ENCODE measurements at regions not wholly inside any gene's neighbourhood (a gene's known extent, or its start where the extent isn't known, plus 50 kb on each side); places are given as distances from the start of the nearest gene placed in this dataset.
"Not testable (repeated sequence)": the region's sequence is repeated elsewhere in the genome, so short reads cannot be mapped to it uniquely, and the experiment has no call there.

DNA sequence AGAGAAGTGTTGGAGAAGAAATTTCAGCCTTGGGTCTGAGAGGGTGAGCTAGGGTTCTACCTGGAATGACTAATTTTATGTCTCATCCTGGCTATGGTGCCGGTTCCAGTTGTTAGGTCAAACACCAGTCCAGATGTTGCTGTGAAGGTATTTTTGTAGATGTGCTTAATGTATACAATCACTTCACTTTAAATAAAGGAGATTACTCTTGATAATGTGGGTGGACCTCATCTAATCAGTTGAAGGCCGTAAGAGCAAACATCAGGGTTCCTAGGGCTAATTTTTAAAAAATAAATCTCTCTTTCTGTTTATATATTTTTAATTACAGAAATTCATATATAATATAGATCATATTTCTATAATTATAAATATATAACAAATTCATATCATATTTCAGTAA, 90.5 kb upstream of the GDNF start:
- no peaks in the 10 kb centered on the region for H3K9me3 ChIP-seq (ENCODE audit: low read length)
- H3K36me3 ChIP-seq (ENCODE audit: insufficient read depth, low read length), result no peaks in the 10 kb centered on the region
- H3K27ac ChIP-seq (ENCODE audit: low read depth, low read length), result no peak overlapping the region
- H3K9ac ChIP-seq (ENCODE audit: low read length), result no peak overlapping the region
- H3K4me3 ChIP-seq (ENCODE audit: low read depth in 1 of 2, low read length in 2 of 2), result no peak overlapping the region
- no peaks in the 10 kb centered on the region for H3K4me1 ChIP-seq (ENCODE audit: insufficient read depth, low read length)
- no peaks in the 10 kb centered on the region for H3K27me3 ChIP-seq (ENCODE audit: control insufficient read depth in 1 of 2, insufficient read depth in 2 of 2, low read length in 2 of 2)

DNA sequence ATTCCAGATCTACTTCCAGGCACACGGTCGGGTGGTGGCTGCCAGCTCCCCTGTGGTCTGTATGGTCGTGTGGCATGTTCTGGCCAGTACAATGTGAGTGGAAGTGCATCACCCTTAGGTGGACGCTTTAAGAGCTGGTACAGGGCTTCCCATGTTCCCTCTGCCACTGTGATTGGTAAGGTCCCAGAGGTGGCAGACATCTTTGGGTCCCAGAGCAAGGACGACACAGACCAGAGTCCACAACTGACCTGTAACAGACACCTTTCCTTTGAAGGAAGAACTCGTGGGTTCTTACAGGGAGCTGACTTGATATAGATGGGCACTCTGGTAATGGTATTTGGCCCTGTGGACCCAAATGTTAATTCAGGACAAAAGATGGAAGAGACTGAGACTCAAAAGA, 90.0 kb upstream of the GDNF start:
- H3K27ac ChIP-seq (ENCODE audit: low read depth, low read length), result no peak overlapping the region
- no peaks in the 10 kb centered on the region for H3K9me3 ChIP-seq (ENCODE audit: low read length)
- H3K36me3 ChIP-seq (ENCODE audit: insufficient read depth, low read length), result no peaks in the 10 kb centered on the region
- no peak overlapping the region for H3K4me3 ChIP-seq (ENCODE audit: low read depth in 1 of 2, low read length in 2 of 2)
- H3K9ac ChIP-seq (ENCODE audit: low read length), result no peak overlapping the region
- H3K27me3 ChIP-seq (ENCODE audit: control insufficient read depth in 1 of 2, insufficient read depth in 2 of 2, low read length in 2 of 2), result no peaks in the 10 kb centered on the region
- H3K4me1 ChIP-seq (ENCODE audit: insufficient read depth, low read length), result no peaks in the 10 kb centered on the region

DNA sequence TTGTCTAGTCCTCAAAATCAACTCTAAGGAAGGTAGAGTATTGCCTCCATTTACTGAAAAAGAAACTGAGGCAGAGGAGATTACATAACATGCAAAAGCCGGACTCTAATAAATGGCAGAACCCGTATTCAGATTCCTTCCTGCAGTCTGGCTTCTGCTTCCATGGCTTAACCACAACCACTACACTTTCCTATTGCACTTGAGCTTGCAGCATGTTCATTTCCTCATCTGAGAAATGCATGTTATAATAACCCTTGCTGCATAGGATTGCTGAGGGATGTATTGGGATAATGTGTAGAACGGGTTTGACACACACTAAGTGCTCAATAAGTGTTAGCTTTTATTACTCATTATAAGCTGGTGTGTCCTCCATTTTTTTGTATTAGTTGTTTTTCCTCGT, 87.9 kb upstream of the GDNF start:
- H3K4me1 ChIP-seq (ENCODE audit: insufficient read depth, low read length); H3K4me3 ChIP-seq (ENCODE audit: low read depth in 1 of 2, low read length in 2 of 2); H3K27ac ChIP-seq (ENCODE audit: low read depth, low read length); H3K9me3 ChIP-seq (ENCODE audit: low read length); H3K9ac ChIP-seq (ENCODE audit: low read length); H3K36me3 ChIP-seq (ENCODE audit: insufficient read depth, low read length); H3K27me3 ChIP-seq (ENCODE audit: control insufficient read depth in 1 of 2, insufficient read depth in 2 of 2, low read length in 2 of 2): not testable (repeated sequence)

DNA sequence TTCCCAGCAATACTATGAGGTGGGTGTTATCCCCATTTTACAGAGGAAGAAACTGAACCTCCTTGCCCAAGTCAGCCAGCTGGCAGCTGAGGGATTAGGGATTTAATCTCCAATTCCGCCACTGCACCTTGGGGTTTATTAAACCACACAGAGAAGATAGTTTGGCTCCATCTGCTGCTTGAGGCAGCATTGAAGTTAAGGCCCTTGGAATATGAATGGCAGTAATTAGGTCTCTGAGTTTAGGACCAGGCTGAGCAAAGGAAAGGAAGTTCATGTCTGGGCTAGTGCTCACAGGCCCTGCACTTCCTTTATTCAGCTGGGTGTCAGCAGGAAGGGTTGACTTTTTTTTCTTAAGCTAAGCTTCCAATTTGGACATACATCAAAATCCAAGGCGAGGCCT, 86.9 kb upstream of the GDNF start:
- no peaks in the 10 kb centered on the region for H3K36me3 ChIP-seq (ENCODE audit: insufficient read depth, low read length)
- no peak overlapping the region for H3K27ac ChIP-seq (ENCODE audit: low read depth, low read length)
- no peaks in the 10 kb centered on the region for H3K9me3 ChIP-seq (ENCODE audit: low read length)
- H3K4me3 ChIP-seq (ENCODE audit: low read depth in 1 of 2, low read length in 2 of 2), result no peak overlapping the region
- H3K4me1 ChIP-seq (ENCODE audit: insufficient read depth, low read length), result no peaks in the 10 kb centered on the region
- H3K27me3 ChIP-seq (ENCODE audit: control insufficient read depth in 1 of 2, insufficient read depth in 2 of 2, low read length in 2 of 2), result no peaks in the 10 kb centered on the region
- H3K9ac ChIP-seq (ENCODE audit: low read length), result no peak overlapping the region

DNA sequence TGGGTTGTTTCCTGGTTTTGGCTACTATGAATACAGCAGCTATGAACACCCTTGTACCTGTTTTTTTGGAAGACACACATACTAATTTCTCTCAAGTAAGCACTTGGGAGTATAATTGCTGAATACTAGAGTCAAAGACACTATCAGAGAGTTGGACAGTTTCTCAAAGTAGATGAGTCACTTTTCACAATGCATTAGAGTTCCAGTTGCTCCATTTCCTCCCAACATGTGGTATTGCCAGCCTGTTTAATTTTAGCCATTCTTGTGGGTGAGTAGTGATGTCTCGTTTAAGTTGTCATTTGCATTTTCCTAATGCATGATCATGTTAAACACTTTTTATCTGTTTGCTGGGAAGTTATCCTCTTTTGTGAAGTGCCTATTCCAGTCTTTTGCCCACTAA, 81.6 kb upstream of the GDNF start:
- no peak overlapping the region for H3K27ac ChIP-seq (ENCODE audit: low read depth, low read length)
- H3K9ac ChIP-seq (ENCODE audit: low read length), result no peak overlapping the region
- no peaks in the 10 kb centered on the region for H3K9me3 ChIP-seq (ENCODE audit: low read length)
- no peaks in the 10 kb centered on the region for H3K36me3 ChIP-seq (ENCODE audit: insufficient read depth, low read length)
- H3K4me3 ChIP-seq (ENCODE audit: low read depth in 1 of 2, low read length in 2 of 2), result no peak overlapping the region
- H3K27me3 ChIP-seq (ENCODE audit: control insufficient read depth in 1 of 2, insufficient read depth in 2 of 2, low read length in 2 of 2), result no peaks in the 10 kb centered on the region
- H3K4me1 ChIP-seq (ENCODE audit: insufficient read depth, low read length), result peaks cover 11% of the 10 kb centered on the region

DNA sequence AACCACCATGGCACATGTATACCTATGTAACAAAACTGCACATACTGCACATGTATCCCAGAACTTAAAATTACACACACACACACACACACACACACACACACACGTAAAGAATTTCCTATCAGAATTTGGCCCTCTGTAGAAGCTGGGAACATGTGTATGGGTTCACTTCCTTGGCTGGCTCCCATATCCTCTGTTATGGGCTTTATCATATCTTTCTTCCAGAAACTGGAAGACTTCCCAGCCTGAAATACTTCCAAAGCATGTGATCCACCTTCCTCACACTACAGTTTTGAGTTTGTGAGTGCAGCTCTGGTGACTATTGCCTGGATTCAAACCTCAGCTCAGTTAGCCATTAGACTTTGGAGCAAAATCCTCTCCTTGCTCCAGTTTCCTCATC, 78.6 kb upstream of the GDNF start:
- Histone ChIP-seq H3K9ac (ENCODE audit: low read length) (no peak overlapping the region), H3K27me3 (ENCODE audit: control insufficient read depth in 1 of 2, insufficient read depth in 2 of 2, low read length in 2 of 2) (no peaks in the 10 kb centered on the region), H3K4me3 (ENCODE audit: low read depth in 1 of 2, low read length in 2 of 2) (no peak overlapping the region)

DNA sequence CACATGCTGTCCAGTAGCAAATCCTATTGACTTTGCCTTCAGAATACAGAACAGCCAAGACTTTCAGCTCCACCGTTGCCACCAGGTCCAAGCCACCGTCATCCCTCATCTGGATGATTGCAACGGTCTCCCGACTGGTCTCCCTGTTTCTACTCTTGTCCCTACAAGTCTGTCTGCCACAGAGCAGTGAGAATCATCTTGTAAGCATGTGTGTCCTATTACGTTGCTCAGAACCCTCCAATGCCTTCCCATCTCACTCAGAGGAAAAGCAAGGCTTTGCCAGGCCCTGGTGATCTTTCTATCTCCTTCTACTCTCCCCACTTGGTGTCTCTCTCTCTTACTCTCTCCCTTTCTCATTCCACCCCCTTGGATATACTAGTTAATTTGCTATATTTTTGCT, 76.7 kb upstream of the GDNF start:
- Histone ChIP-seq H3K4me3 (ENCODE audit: low read depth in 1 of 2, low read length in 2 of 2) (no peak overlapping the region), H3K36me3 (ENCODE audit: insufficient read depth, low read length) (no peaks in the 10 kb centered on the region), H3K4me1 (ENCODE audit: insufficient read depth, low read length) (peaks cover 11% of the 10 kb centered on the region), H3K27ac (ENCODE audit: low read depth, low read length) (no peak overlapping the region), H3K9me3 (ENCODE audit: low read length) (no peaks in the 10 kb centered on the region), H3K27me3 (ENCODE audit: control insufficient read depth in 1 of 2, insufficient read depth in 2 of 2, low read length in 2 of 2) (no peaks in the 10 kb centered on the region), H3K9ac (ENCODE audit: low read length) (no peak overlapping the region)

More for the DNA sequence above, 78.6 kb upstream of the GDNF start:
- Histone ChIP-seq H3K27ac (ENCODE audit: low read depth, low read length) (no peak overlapping the region), H3K4me1 (ENCODE audit: insufficient read depth, low read length) (peaks cover 11% of the 10 kb centered on the region), H3K36me3 (ENCODE audit: insufficient read depth, low read length) (no peaks in the 10 kb centered on the region), H3K9me3 (ENCODE audit: low read length) (no peaks in the 10 kb centered on the region)

DNA sequence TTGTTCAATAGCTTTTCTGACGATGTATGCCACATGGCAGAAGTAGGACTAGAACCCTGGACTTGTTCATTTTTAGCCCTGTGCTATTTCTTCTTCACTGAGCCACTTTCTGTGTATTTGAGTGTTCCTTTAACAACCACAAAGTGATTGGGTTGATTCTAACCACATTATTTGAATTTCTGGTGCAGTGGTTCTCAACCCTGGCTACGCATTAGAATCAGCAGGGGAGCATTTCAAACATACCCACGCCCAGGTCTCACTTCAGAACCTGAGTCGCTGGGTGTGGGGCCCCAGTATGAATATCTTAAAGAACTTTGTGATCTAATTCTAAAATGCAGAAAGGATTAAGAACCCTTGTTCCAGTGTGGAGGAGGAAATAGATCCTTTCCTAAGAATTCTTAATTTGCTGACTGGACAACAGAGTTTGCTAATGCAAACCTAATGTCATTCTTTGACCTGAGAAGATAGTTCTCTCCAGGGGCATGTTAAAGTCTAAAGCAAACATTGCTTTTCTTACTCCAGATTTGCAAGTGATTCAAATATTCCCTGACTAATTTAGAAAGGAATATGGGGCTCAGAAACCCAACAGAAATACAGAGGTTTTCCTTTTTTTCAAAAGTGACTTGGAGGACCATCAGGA, 75.4 kb upstream of the GDNF start:
- no peaks in the 10 kb centered on the region for H3K36me3 ChIP-seq (ENCODE audit: insufficient read depth, low read length)
- peaks cover 11% of the 10 kb centered on the region for H3K4me1 ChIP-seq (ENCODE audit: insufficient read depth, low read length)
- H3K27ac ChIP-seq (ENCODE audit: low read depth, low read length), result no peak overlapping the region
- no peak overlapping the region for H3K9ac ChIP-seq (ENCODE audit: low read length)
- H3K4me3 ChIP-seq (ENCODE audit: low read depth in 1 of 2, low read length in 2 of 2), result no peak overlapping the region
- H3K27me3 ChIP-seq (ENCODE audit: control insufficient read depth in 1 of 2, insufficient read depth in 2 of 2, low read length in 2 of 2), result no peaks in the 10 kb centered on the region
- no peaks in the 10 kb centered on the region for H3K9me3 ChIP-seq (ENCODE audit: low read length)

DNA sequence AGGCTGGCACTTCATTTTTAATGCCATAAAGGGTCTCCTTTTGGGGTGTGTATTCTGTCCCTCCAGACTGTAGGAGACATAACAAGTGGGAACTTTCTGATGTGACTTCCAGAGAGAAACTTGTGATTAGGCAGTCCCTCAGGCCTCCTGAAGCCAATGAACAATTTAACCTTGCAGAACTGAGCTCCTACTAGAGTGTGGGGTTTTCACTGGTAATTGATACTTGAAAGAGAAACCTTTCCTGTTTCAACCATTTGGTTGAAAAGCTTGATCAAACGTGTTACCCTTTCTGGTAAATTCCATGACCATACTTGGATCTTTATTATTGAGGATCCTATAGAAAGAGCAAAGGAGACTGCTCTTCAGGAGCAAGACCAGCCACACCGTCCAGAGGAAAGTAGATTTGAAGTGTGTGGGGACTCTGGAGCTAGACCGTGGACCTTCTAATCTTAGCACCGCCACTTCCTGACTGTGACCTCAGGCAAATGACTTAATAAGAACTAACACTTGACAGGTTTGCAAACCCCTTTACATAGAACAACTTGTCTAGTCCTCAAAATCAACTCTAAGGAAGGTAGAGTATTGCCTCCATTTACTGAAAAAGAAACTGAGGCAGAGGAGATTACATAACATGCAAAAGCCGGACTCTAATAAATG, 69.9 kb upstream of the GDNF start:
- H3K27me3 ChIP-seq (ENCODE audit: control insufficient read depth in 1 of 2, insufficient read depth in 2 of 2, low read length in 2 of 2); H3K4me1 ChIP-seq (ENCODE audit: insufficient read depth, low read length); H3K27ac ChIP-seq (ENCODE audit: low read depth, low read length); H3K36me3 ChIP-seq (ENCODE audit: insufficient read depth, low read length); H3K9ac ChIP-seq (ENCODE audit: low read length); H3K9me3 ChIP-seq (ENCODE audit: low read length); H3K4me3 ChIP-seq (ENCODE audit: low read depth in 1 of 2, low read length in 2 of 2): not testable (repeated sequence)

DNA sequence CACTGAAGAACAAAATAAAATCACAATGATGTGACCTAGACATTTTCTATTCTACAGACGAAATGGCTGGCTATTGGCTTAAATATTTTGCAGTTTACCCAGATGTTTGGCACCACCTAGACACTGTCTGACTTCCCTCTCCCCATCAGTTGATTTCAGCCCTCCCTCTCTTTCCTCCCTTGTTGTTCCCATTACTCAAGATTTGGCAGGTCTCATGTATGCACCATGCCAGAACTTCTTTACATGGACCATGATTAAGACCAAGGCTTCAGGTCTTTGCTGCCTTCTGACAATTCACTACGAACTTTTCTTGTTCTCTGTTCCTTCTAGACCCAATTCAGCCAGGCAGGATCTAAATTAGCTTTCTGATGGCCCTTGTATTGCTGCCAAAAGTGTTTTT, 66.6 kb upstream of the GDNF start:
- Histone ChIP-seq H3K36me3 (ENCODE audit: insufficient read depth, low read length) (no peaks in the 10 kb centered on the region), H3K27me3 (ENCODE audit: control insufficient read depth in 1 of 2, insufficient read depth in 2 of 2, low read length in 2 of 2) (no peaks in the 10 kb centered on the region), H3K9ac (ENCODE audit: low read length) (no peak overlapping the region), H3K9me3 (ENCODE audit: low read length) (no peaks in the 10 kb centered on the region), H3K4me3 (ENCODE audit: low read depth in 1 of 2, low read length in 2 of 2) (no peak overlapping the region), H3K4me1 (ENCODE audit: insufficient read depth, low read length) (no peaks in the 10 kb centered on the region), H3K27ac (ENCODE audit: low read depth, low read length) (no peak overlapping the region)

DNA sequence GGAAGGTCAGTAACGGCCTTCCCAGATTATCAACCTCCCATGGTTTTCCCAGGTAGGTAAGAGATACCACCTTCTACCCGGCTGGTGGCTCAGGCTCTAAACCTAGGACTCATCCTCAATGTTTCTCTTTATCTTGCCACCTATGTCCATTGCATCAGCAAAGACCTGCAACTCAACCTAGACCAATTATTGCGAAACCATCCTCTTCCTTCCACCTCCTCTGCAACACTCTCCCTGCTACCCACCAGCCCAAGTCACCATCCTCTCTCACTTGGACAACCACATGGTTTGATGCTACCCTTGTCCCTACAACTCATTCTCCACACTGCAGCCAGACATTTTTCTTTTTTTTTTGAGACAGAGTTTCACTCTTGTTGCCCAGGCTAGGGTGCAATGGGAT, 65.4 kb upstream of the GDNF start:
- no peak overlapping the region for H3K4me3 ChIP-seq (ENCODE audit: low read depth in 1 of 2, low read length in 2 of 2)
- no peak overlapping the region for H3K27ac ChIP-seq (ENCODE audit: low read depth, low read length)
- H3K27me3 ChIP-seq (ENCODE audit: control insufficient read depth in 1 of 2, insufficient read depth in 2 of 2, low read length in 2 of 2), result no peaks in the 10 kb centered on the region
- no peak overlapping the region for H3K9ac ChIP-seq (ENCODE audit: low read length)
- H3K36me3 ChIP-seq (ENCODE audit: insufficient read depth, low read length), result no peaks in the 10 kb centered on the region
- peaks cover 3% of the 10 kb centered on the region for H3K4me1 ChIP-seq (ENCODE audit: insufficient read depth, low read length)
- H3K9me3 ChIP-seq (ENCODE audit: low read length), result no peaks in the 10 kb centered on the region

DNA sequence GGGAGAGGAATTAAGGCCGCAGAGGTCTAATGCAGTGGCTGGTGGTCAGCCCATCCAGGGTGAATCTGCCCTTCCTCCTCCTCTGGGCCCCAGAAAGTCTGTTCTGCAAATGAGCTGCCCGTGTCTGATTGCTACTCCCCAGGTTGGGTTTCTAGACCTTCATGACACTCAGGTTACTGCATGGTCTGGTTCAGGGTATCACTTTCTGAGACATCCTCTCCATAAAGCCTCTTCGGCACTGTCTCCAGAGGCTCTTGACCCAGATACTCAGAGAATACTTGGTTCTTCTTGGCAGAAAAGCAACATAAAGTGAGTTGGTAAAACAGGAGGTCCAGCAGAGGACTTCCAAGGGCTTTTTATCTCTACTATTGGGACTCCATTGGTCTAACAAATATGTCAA, 62.5 kb upstream of the GDNF start:
- no peaks in the 10 kb centered on the region for H3K36me3 ChIP-seq (ENCODE audit: insufficient read depth, low read length)
- no peak overlapping the region for H3K9ac ChIP-seq (ENCODE audit: low read length)
- H3K27ac ChIP-seq (ENCODE audit: low read depth, low read length), result no peak overlapping the region
- H3K9me3 ChIP-seq (ENCODE audit: low read length), result no peaks in the 10 kb centered on the region
- no peaks in the 10 kb centered on the region for H3K27me3 ChIP-seq (ENCODE audit: control insufficient read depth in 1 of 2, insufficient read depth in 2 of 2, low read length in 2 of 2)
- no peak overlapping the region for H3K4me3 ChIP-seq (ENCODE audit: low read depth in 1 of 2, low read length in 2 of 2)
- H3K4me1 ChIP-seq (ENCODE audit: insufficient read depth, low read length), result peaks cover 3% of the 10 kb centered on the region

All from muscle layer of colon (tissue), 2 donors.